GM04503 (cell line): ENCODE measurements at regions not wholly inside any gene's neighbourhood (a gene's known extent, or its start where the extent isn't known, plus 50 kb on each side); places are given as distances from the start of the nearest gene placed in this dataset.
A peak's percentile ranks its signal among the peaks of the same experiment; 100 is the strongest.
"Not testable (repeated sequence)": the region's sequence is repeated elsewhere in the genome, so short reads cannot be mapped to it uniquely, and the experiment has no call there.

Source experiments
- DNase-seq: peaks from one replicate; pipeline ENCODE4 v3.0.0-alpha.2; 2012; ENCODE audit warnings: low read depth

DNA sequence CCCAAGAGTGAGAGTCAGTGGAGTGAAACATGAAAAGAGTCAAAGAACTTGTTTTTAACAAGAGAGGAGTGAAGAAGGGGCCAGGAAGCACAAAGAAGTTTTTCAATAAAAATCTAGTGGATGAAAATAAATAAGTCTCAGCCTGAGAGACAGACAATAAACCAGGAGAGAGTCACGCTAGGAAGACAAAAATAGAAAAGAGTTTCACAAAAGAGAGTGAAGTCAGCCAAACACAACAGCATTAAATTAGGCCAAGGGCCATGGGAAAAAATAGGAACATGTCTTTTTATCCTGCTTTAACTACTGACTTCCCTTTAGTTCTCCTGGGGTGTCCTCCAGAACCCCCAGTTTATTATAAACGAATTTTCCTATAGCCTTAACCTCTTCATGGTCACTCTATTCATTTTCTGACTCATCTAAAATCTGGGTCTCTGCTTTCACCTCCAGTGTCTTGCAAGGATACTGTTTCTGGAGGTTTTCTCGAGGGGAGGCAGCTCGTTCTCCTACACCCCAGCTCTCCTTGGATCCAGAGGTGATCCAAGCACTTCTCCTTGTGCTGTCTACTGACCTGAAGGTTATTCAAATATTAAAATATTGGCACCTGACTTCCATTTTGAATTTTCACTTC lies 571.5 kb upstream of the PPP2R3A start:
- peak; percentile 6 for DNase-seq

DNA sequence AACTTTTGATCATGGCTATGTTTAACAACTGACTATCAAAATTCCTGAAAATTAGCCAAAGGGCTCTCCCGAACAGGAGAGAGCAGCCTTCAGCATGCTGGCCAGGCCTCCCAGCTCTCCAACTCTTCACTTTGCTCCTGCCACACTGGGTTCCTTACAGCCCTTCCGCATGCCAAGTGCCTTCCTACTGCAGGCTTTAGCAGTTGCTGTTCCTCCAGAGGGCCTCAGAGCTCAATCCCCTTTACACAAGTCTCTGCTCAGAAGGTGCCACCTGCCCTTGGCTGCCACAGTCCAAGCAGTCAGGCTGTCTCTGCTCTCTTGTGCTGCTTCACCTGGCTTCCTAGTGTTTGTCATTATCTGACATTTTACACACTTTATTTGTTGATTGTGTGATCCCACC lies 553.1 kb upstream of the PPP2R3A start:
- no peak for DNase-seq

DNA sequence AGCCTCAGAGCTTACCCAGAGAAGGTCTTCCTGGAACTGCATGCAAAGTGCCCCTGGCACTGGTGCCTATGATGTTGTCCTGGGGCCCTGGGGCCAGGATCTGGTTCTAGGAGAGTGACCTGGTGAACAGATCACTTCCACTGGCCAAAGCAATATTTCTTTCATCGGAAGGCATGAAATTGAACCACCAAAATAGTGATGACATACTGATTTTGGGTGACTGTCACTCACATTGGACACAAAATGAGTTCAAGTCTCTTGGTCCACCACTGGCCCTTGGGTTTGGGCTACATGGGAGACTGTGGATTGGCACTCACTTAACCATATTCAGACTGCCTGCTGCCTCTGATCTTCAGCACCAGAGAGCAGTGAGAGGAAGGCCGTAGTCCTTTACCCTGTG lies 549.3 kb upstream of the PPP2R3A start:
- no peak for DNase-seq

- no peak for DNase-seq
Observed at GRCh38 chr3:135419155-135419554, 546.4 kb upstream of the PPP2R3A start.

- no peak for DNase-seq
Observed at GRCh38 chr3:135426508-135426907, 539.0 kb upstream of the PPP2R3A start.

GRCh38 chr3:135432402-135432801 lies 533.1 kb upstream of the PPP2R3A start:
- DNase-seq: no peak

DNA sequence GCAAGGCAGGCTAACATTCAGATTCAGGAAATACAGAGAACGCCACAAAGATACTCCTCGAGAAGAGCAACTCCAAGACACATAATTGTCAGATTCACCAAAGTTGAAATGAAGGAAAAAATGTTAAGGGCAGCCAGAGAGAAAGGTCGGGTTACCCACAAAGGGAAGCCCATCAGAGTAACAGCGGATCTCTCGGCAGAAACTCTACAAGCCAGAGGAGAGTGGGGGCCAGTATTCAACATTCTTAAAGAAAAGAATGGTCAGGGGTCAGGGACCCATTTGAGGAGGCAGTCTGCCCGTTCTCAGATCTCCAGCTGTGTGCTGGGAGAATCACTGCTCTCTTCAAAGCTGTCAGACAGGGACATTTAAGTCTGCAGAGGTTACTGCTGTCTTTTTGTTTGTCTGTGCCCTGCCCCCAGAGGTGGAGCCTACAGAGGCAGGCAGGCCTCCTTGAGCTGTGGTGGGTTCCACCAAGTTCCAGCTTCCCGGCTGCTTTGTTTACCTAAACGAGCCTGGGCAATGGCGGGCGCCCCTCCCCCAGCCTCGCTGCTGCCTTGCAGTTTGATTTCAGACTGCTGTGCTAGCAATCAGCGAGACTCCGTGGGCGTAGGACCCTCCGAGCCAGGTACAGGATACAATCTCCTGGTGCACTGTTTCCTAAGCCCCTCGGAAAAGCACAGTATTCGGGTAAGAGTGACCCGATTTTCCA lies 526.5 kb upstream of the PPP2R3A start:
- DNase-seq: not testable (repeated sequence)

- not testable (repeated sequence) for DNase-seq
Observed at GRCh38 chr3:135439632-135440031, 525.9 kb upstream of the PPP2R3A start.

DNA sequence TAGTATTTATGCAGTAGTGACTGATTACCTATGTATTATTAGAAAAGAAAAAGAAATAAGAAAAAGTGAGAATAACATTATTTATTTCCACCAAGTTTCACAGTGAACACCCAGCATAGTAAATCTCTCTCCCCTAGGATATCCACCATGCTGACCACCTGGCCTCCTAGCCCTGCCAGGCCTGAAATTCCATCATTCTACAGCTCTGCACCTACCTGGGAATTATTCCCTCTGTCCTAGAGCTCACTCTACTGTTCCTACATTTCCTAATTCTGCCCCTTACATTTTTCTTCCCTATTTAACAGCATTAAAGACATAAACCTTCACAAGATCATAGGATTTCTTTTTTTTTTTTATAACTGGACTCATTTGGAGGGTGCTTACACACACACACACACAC lies 525.3 kb upstream of the PPP2R3A start:
- DNase-seq: no peak

- DNase-seq: no peak
Observed at GRCh38 chr3:135440746-135441145, 524.8 kb upstream of the PPP2R3A start.

GRCh38 chr3:135444058-135444457 lies 521.5 kb upstream of the PPP2R3A start:
- no peak for DNase-seq

- DNase-seq: no peak
Observed at GRCh38 chr3:135447483-135447882, 518.0 kb upstream of the PPP2R3A start.

DNA sequence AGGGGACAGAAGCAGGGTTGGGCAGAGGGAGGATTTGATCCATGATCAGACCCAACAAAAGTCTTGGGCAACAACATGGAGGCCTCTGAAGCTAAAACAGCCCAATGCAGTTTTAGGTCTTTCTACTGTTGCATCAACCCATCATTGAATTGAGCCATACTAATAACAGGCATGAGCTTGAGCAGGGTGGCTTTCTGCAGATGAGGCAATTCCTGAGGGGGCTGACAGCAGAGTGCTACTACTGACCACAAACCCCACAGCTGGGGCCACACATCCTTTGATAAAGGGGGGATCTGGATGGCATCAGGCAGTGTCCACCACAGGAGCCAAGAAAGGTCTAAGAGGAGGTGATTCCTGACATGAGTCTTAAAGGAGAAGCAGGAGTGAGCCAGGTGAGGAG lies 517.0 kb upstream of the PPP2R3A start:
- DNase-seq: no peak

GRCh38 chr3:135449046-135449445 lies 516.5 kb upstream of the PPP2R3A start:
- DNase-seq: no peak

DNA sequence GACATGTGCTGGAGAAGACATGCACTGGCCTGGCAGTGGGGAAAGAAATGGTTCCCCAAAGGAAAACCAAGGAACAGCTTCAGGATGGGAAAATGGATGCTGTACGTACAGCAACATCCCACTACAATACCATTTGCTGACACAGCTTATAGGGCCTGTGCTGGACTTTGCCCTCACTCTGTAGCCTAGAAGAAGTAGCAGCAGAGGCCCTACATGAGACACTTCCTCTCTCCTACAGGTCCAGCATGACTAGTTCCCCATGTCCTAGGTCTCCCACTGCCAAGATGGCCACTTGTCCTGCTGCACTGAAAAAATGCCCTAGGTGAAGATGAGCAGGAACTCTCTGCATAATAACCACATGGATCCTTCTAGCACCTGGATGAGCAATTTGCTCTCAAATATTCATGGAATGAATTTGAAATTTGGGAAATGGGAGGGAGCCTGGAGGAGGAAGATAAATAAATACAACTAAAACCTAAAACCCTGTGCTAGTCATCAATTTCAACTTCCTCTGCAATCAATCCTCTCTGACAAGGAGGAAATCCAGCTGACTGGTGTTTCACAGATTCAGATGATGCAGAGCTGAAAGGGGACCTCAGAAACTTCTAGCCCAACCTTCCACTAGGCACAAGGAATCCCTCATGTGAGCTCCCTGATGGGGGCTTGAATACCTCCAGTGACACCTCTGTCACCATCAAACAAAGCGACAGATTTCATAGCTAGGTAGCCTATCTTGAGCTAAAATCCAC lies 514.3 kb upstream of the PPP2R3A start:
- DNase-seq: no peak

DNA sequence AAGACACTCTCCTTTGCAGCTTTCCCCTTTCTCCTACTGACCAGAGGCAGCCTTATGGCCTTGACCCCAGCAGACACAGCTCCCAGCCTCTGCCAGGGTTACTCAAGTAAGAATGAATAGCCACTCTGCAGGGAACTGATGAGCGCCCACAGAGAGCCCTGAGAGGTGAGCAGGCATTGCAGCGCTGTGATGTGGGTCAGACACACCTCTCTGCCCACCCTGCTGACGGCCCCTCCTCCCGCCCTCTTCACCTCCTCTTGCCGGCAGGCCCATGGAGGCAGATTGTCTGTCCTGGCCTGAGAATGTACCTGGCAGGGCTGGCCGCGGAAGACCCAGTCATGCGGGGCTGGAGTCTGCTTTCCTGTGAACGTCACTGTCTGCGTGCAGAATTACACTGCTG lies 512.6 kb upstream of the PPP2R3A start:
- DNase-seq: no peak

DNA sequence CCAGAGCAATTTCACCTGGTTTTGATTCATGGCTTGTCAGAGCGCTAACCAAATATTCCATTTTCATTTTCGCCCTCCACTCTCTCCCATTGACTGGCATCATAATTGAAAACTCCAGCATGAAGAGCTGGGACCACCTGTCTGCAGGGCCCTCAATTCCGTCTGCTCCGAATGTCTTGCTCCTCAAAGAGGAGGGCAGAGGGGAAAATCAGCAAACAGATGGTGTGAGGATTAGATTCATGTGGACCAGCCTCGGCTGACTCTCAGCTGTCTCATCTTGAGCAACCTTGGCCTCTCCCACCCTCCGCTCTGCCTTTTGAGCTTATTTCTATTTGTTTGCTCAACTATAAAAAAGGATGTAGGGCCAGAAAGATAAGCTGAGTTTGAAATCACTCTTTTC lies 512.2 kb upstream of the PPP2R3A start:
- DNase-seq: no peak

DNA sequence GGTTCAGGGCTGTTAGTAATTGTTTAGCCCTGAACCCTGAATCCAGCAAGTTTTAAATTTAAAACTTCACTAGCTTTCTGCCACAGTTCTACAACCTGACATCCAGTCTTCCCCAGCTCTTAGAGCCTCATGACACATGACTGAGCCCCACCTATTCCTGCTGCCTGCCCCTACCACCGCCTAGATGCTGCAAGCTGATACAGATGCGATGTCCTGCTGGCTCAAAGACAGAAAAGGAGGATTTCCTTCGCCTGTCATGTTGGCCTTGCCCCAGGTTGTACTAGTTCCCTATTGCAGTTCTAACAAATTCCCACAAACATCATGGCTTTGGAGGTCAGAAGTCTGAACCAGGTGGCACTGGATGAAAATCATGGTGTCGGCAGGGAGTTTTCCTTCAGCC lies 510.6 kb upstream of the PPP2R3A start:
- no peak for DNase-seq

DNA sequence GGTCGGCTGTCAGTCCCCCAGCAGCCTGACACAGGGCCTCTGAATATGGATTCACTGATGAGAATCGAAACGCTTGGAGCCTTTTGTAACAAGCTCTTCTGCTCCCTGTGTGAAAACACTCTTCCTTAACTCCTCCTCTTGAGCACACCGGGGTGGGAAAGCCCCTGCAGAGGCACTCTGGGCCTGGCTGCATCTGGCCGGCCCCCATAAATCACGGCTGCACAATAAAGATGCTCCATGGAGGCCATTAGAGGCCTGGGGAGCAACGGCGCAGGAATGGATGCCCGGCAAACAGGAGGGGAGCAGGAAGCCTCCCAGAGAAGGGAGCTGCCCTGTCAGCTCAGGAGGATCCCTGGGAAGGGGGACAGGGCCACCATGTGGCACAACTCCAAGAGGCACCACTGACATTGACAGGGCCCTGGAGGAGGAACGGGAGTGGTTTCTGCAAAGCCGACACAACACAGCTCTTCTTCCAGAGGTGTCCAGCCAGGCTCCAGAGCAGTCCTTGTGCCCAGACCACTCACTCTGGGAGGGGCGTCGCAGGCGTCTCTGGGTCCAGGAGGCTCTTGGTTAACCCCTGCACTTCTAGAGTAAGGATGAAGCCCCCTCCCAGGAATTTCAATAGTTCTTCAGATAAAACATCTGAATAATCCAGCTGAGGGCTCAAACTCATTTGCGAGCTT lies 509.3 kb upstream of the PPP2R3A start:
- DNase-seq: no peak

DNA sequence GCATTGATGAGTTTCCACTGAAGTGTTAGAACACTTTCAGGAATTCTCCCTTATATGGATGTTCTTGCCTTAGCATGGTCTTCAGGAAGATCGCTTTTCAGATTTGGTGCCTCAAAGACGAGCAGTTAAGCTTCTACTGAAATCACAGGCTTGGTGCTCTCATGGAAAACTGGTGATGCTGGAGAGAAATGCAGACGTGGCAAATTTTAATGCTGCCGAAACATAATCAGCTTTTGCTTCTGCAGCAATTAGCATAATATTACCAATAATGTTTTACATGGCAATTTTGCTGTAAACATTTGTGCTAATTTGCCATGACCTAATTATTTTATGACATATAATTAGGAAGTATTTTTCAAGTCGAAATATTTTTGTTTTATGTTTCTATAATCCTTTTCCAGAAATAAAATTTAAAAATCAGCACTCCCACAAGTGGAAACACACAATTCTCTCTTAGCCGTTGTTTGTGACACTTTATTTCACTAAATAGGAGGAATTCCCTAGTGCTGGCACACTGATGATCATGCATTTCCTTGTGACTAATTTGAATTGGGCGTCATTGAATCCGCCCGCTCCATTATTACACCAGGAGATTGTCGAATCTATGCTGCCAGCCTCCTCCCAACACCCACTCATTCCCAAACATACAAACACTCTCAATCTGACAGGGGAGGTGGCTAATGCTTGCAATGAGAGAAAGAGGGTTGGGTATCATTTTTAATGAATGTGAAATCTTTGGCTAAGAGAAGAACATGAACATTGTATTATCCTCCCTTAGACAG lies 506.8 kb upstream of the PPP2R3A start:
- DNase-seq: no peak

GRCh38 chr3:135460273-135460672 lies 505.3 kb upstream of the PPP2R3A start:
- DNase-seq: no peak

- no peak for DNase-seq
Observed at GRCh38 chr3:135471911-135472310, 493.6 kb upstream of the PPP2R3A start.
